PC-9 (cell line): ENCODE measurements at regions not wholly inside any gene's neighbourhood (a gene's known extent, or its start where the extent isn't known, plus 50 kb on each side); places are given as distances from the start of the nearest gene placed in this dataset.

Source experiments
- BruUV-seq: library from RNA; stranded (reverse); fragments of 400-500 nt; replicated peaks from 2 replicates; lab custom pipeline; 2021; lab: Mats Ljungman, UMichigan
- CTCF ChIA-PET: fragments of 300-600 bp; sonication (Branson Sonifier 250); formaldehyde crosslinking; loops from one replicate; lab custom pipeline; 2022; ENCODE audit warnings: antibody characterized with exemption; lab: Charles Lee
- POLR2A ChIA-PET: fragments of 300-600 bp; sonication (Branson Sonifier 250); formaldehyde crosslinking; loops from one replicate; lab custom pipeline; 2022; ENCODE audit warnings: antibody characterized with exemption; ENCODE audit not compliant: unreplicated experiment; lab: Charles Lee
- DNase-seq, 2 experiments: peaks; one replicate each; pipeline versions ENCODE4 v3.0.0 to v3.0.0-alpha.2; 2015 to 2022; ENCODE audit warnings: mixed read lengths in 1 of 2
- H2AFZ ChIP-seq: fragments of 200-600 bp; sonication (generic); 2 replicates; pipeline ENCODE4 v1.8.1; 2017; ENCODE audit warnings: antibody characterized with exemption
- H3F3A ChIP-seq: fragments of 200-600 bp; sonication (generic); 2 replicates; pipeline ENCODE4 v1.8.1; 2017; ENCODE audit warnings: antibody characterized with exemption, mild to moderate bottlenecking, low read depth; ENCODE audit not compliant: insufficient read depth
- H3K27ac ChIP-seq: fragments of 200-600 bp; sonication (generic); 2 replicates; pipeline ENCODE4 v1.6.1; 2016; ENCODE audit warnings: mixed run types
- H3K27me3 ChIP-seq: fragments of 200-600 bp; sonication (generic); 2 replicates; pipeline ENCODE4 v1.6.1; 2016; ENCODE audit warnings: low read depth, mixed run types; ENCODE audit not compliant: insufficient read depth
- H3K36me3 ChIP-seq: fragments of 200-600 bp; sonication (generic); 2 replicates; pipeline ENCODE4 v1.6.1; 2016; ENCODE audit warnings: low read depth, mixed run types
- H3K4me1 ChIP-seq: fragments of 200-600 bp; sonication (generic); replicated peaks from 2 replicates; pipeline ENCODE4 v1.6.1; 2016; ENCODE audit warnings: mixed run types; ENCODE audit not compliant: insufficient read depth
- H3K4me2 ChIP-seq: fragments of 200-600 bp; sonication (generic); 2 replicates; pipeline ENCODE4 v1.6.1; 2017; ENCODE audit warnings: mixed run types
- H3K4me3 ChIP-seq: fragments of 200-600 bp; sonication (generic); 2 replicates; pipeline ENCODE4 v1.6.1; 2016; ENCODE audit warnings: mixed run types
- H3K79me2 ChIP-seq: fragments of 200-600 bp; sonication (generic); 2 replicates; pipeline ENCODE4 v1.6.1; 2017; ENCODE audit warnings: low read depth, mixed run types
- H3K9me2 ChIP-seq: fragments of 200-600 bp; sonication (generic); 2 replicates; pipeline ENCODE4 v1.8.1; 2017; ENCODE audit warnings: mild to moderate bottlenecking; ENCODE audit not compliant: insufficient read depth
- H3K9me3 ChIP-seq: fragments of 200-600 bp; sonication (generic); 2 replicates; pipeline ENCODE4 v1.8.1; 2016; ENCODE audit warnings: low read depth; ENCODE audit not compliant: insufficient read depth
- H4K20me1 ChIP-seq: fragments of 200-600 bp; sonication (generic); 2 replicates; pipeline ENCODE4 v1.8.1; 2017; ENCODE audit not compliant: insufficient read depth
- CTCF ChIP-seq: fragments of 200-600 bp; sonication (generic); conservative IDR thresholded peaks from 2 replicates; pipeline ENCODE4 v1.6.1; 2017; ENCODE audit warnings: mixed run types, antibody characterized with exemption, mild to moderate bottlenecking, moderate library complexity
- EZH2 ChIP-seq: fragments of 200-600 bp; sonication (generic); IDR thresholded peaks from 2 replicates; pipeline ENCODE4 v1.8.0; 2017; ENCODE audit warnings: antibody characterized with exemption, low read depth
- intact Hi-C: fragments of 100-400 bp; cut with micrococcal nuclease; formaldehyde crosslinking; loops from one replicate; pipeline ENCODE4 v1.10.0; 2022; ENCODE audit not compliant: unreplicated experiment

DNA sequence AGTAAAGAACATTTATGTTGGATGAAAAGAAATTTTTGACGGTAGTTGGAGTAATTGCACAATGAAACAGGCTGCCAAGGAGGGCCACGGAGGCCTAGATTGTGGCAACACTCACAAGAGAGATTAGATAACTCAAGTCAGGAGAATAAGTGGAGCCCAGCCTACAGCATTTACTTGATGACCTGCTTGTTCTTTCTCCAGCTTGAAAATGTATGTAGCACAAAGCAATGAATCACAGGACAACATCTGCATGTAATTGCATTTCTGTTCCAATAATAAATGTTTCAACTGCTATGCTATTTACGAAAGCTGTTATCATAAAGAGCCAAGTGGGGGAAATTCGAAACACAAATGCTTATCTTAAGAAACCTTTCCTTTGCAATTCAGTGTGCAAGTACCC is 221.2 kb upstream of the MID1 start:
- H3K36me3 ChIP-seq, result no peaks in the 10 kb centered on the region
- POLR2A ChIA-PET, result no interaction called here
- H3F3A ChIP-seq, result no peaks in the 10 kb centered on the region
- CTCF ChIA-PET, result no interaction called here
- intact Hi-C loops, result no loop called here
- no peaks in the 10 kb centered on the region for H3K9me2 ChIP-seq
- no peaks in the 10 kb centered on the region for H3K4me1 ChIP-seq
- H3K4me3 ChIP-seq, result no peak overlapping the region
- no peak for TF ChIP-seq CTCF
- TF ChIP-seq EZH2, result no peak
- H3K9me3 ChIP-seq, result no peaks in the 10 kb centered on the region
- H3K27ac ChIP-seq, result no peak overlapping the region
- no peak overlapping the region for H3K4me2 ChIP-seq
- H4K20me1 ChIP-seq, result no peaks in the 10 kb centered on the region
- H3K27me3 ChIP-seq, result no peaks in the 10 kb centered on the region
- H3K79me2 ChIP-seq, result no peaks in the 10 kb centered on the region
- H2AFZ ChIP-seq, result no peak overlapping the region
- no peak for DNase-seq
- BruUV-seq, result no TSS peak

DNA sequence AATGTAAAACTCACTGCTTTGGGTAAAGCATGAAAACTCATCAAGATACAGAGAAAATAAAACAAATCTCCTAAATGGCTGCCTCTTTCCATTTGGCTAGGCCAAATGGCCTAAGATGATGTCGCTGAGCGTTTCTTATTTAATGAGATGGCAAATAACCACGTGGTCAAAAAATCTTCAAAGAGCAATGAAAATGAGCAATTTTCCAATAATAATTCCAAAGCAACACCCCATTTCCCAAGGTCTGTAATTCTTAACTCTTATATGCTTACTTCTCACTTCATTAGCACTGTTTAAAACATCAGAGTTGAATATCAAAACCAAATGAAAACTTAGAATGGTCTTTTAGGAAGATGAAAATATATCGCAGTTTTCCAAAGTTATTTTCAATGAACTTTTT is 222.3 kb upstream of the MID1 start:
- Histone ChIP-seq H3K27ac (no peak overlapping the region), H3F3A (no peaks in the 10 kb centered on the region), H4K20me1 (no peaks in the 10 kb centered on the region), H2AFZ (no peak overlapping the region), H3K9me2 (no peaks in the 10 kb centered on the region), H3K4me2 (no peak overlapping the region), H3K79me2 (no peaks in the 10 kb centered on the region), H3K4me3 (no peak overlapping the region), H3K9me3 (no peaks in the 10 kb centered on the region), H3K36me3 (no peaks in the 10 kb centered on the region), H3K27me3 (no peaks in the 10 kb centered on the region), H3K4me1 (no peaks in the 10 kb centered on the region)
- ChIA-PET CTCF (interaction anchor here (0.6 kb wide), 1 partner anchor 223 kb away, joined by 11 read pairs; no protein-coding TSS in a partner anchor), POLR2A (no interaction called here)
- DNase-seq, result no peak
- intact Hi-C loops, result no loop called here
- BruUV-seq, result no TSS peak
- TF ChIP-seq CTCF (no peak), EZH2 (no peak)

DNA sequence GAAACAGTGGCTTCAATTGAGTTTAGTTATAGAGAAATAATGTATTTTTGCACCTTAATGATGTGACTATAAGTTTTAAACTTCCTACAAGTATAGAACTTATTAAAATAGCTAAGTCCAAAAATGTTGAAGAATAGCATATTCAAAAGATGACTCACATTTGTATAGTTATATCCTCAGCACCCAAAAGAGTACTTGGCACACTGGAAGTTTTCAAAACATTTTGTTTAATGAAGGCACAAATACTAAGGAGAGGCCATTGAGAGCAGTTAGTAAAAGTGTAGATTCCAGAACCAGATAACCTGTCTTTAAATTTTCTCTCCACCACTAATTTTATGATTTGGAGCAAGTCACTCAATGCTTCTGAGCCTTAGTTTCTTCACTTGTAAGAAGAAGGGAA is 226.9 kb upstream of the MID1 start:
- Histone ChIP-seq H2AFZ (no peak overlapping the region), H3K4me3 (no peak overlapping the region), H3K9me2 (no peaks in the 10 kb centered on the region), H3K79me2 (no peaks in the 10 kb centered on the region), H3K4me2 (no peak overlapping the region), H4K20me1 (no peaks in the 10 kb centered on the region), H3K27me3 (no peaks in the 10 kb centered on the region), H3K36me3 (no peaks in the 10 kb centered on the region), H3K4me1 (no peaks in the 10 kb centered on the region), H3F3A (no peaks in the 10 kb centered on the region), H3K9me3 (no peaks in the 10 kb centered on the region), H3K27ac (no peak overlapping the region)
- TF ChIP-seq EZH2 (no peak), CTCF (no peak)
- CTCF ChIA-PET, result no interaction called here
- BruUV-seq, result no TSS peak
- intact Hi-C loops, result no loop called here
- POLR2A ChIA-PET, result no interaction called here
- no peak for DNase-seq
